Endothelial cell of umbilical vein (primary cell): ENCODE measurements at regions not wholly inside any gene's neighbourhood (a gene's known extent, or its start where the extent isn't known, plus 50 kb on each side); places are given as distances from the start of the nearest gene placed in this dataset.

ENCODE experiments used
- BruUV-seq: library from RNA; stranded (reverse); fragments of 400-500 nt; replicated peaks from 2 replicates; lab custom pipeline; 2021; lab: Mats Ljungman, UMichigan
- CTCF ChIA-PET: fragments of 300-600, 350-600 bp; sonication (Branson Sonifier 250); formaldehyde crosslinking; loops from one replicate; lab custom pipeline; 2021; ENCODE audit warnings: antibody characterized with exemption, inconsistent platforms; lab: Charles Lee
- POLR2A ChIA-PET: fragments of 300-600, 350-600 bp; sonication (Branson Sonifier 250); formaldehyde crosslinking; loops from one replicate; lab custom pipeline; 2021; ENCODE audit warnings: antibody characterized with exemption, inconsistent platforms; lab: Charles Lee
- DNase-seq: peaks from one replicate; pipeline ENCODE4 v3.0.0-alpha.2; 2011; ENCODE audit warnings: low read depth, low spot score
- FAIRE-seq: peaks from 2 replicates; lab custom pipeline; 2011; peaks lifted over from hg19 to GRCh38; lab: Jason Lieb, UNC
- H2AFZ ChIP-seq: 2 replicates; pipeline ENCODE4 v1.6.0; 2012; ENCODE audit warnings: low read depth, low read length, control low read depth, inconsistent platforms
- H3K27ac ChIP-seq: 2 replicates; pipeline ENCODE4 v1.5.1; 2011; ENCODE audit warnings: low read depth, mild to moderate bottlenecking, control low read depth, low read length, moderate library complexity; ENCODE audit not compliant: insufficient read depth
- H3K27me3 ChIP-seq, 2 experiments: 2 replicates each; pipeline versions ENCODE4 v1.6.0 to v1.6.1; 2011; ENCODE audit warnings: low read length in 2 of 2, mixed read lengths in 1 of 2; ENCODE audit not compliant: control insufficient read depth in 2 of 2, insufficient read depth in 2 of 2
- H3K36me3 ChIP-seq, 2 experiments: 2 replicates in 1 of 2; 3 replicates in 1 of 2; pipeline ENCODE4 v1.5.1; 2011; ENCODE audit warnings: low read length in 2 of 2, mild to moderate bottlenecking in 1 of 2, moderate library complexity in 1 of 2; ENCODE audit not compliant: control insufficient read depth in 2 of 2, insufficient read depth in 2 of 2; ENCODE audit errors: extremely low read depth in 1 of 2
- H3K4me1 ChIP-seq: 3 replicates; pipeline ENCODE4 v1.5.1; 2011; ENCODE audit warnings: mild to moderate bottlenecking, low read length; ENCODE audit not compliant: control insufficient read depth, insufficient read depth; ENCODE audit errors: extremely low read depth
- H3K4me2 ChIP-seq: 2 replicates; pipeline ENCODE4 v1.6.1; 2011; ENCODE audit warnings: low read length, control low read depth, mixed read lengths; ENCODE audit not compliant: insufficient read depth
- H3K4me3 ChIP-seq, 3 experiments: fragments of 200-600 bp in 1 of 3; sonication (generic), shearing (Covaris generic) in 1 of 3; replicated peaks in 1 of 3; 2 replicates each; pipeline ENCODE4 v1.5.1; 2011 to 2016; ENCODE audit warnings: control low read depth in 3 of 3, low read length in 3 of 3, mild to moderate bottlenecking in 2 of 3, inconsistent platforms in 1 of 3, low read depth in 1 of 3, moderate library complexity in 1 of 3; ENCODE audit not compliant: insufficient read depth in 1 of 3
- H3K79me2 ChIP-seq: 2 replicates; pipeline ENCODE4 v1.6.0; 2012; ENCODE audit warnings: low read length, inconsistent platforms; ENCODE audit not compliant: control insufficient read depth, insufficient read depth
- H3K9ac ChIP-seq: replicated peaks from 2 replicates; pipeline ENCODE3; 2011; ENCODE audit warnings: low read length, control low read depth; ENCODE audit not compliant: insufficient read depth; ENCODE audit errors: extremely low read depth
- H3K9me1 ChIP-seq: replicated peaks from 3 replicates; pipeline ENCODE4 v1.6.0; 2011; ENCODE audit warnings: mild to moderate bottlenecking, low read length; ENCODE audit not compliant: control insufficient read depth, insufficient read depth; ENCODE audit errors: extremely low read depth
- H3K9me3 ChIP-seq: replicated peaks from 2 replicates; pipeline ENCODE4 v1.5.1; 2012; ENCODE audit warnings: low read length, inconsistent platforms; ENCODE audit not compliant: control insufficient read depth, insufficient read depth
- H4K20me1 ChIP-seq: replicated peaks from 2 replicates; pipeline ENCODE3; 2011; ENCODE audit warnings: mild to moderate bottlenecking, low read length; ENCODE audit not compliant: control insufficient read depth, insufficient read depth; ENCODE audit errors: extremely low read depth
- CTCF ChIP-seq, 2 donors: IDR thresholded peaks; 1 replicate in 1 of 2; 2 replicates in 1 of 2; pipeline ENCODE4 v1.5.1; 2011; ENCODE audit warnings: low read length in 2 of 2, mild to moderate bottlenecking in 2 of 2, moderate library complexity in 2 of 2, control low read depth in 1 of 2, inconsistent platforms in 1 of 2, low read depth in 1 of 2; ENCODE audit not compliant: insufficient read depth in 1 of 2; ENCODE audit errors: extremely low read depth in 1 of 2
- EZH2 ChIP-seq: IDR thresholded peaks from 2 replicates; pipeline ENCODE4 v1.6.1; 2012; ENCODE audit warnings: borderline replicate concordance, low read depth, mild to moderate bottlenecking, moderate library complexity, low read length, inconsistent platforms; ENCODE audit not compliant: severe bottlenecking
- FOS ChIP-seq: IDR thresholded peaks from 2 replicates; pipeline ENCODE4 v1.6.1; 2011; ENCODE audit warnings: mild to moderate bottlenecking, low read length, moderate library complexity, borderline replicate concordance; ENCODE audit not compliant: insufficient read depth
- GATA2 ChIP-seq: IDR thresholded peaks from 2 replicates; pipeline ENCODE4 v1.7.0; 2011; ENCODE audit warnings: low read depth, mild to moderate bottlenecking, moderate library complexity, mixed read lengths, low read length; ENCODE audit not compliant: insufficient read length, insufficient read depth
- JUN ChIP-seq: IDR thresholded peaks from 2 replicates; pipeline ENCODE4 v1.6.1; 2011; ENCODE audit warnings: borderline replicate concordance, low read depth; ENCODE audit not compliant: insufficient read length, insufficient read depth
- MAX ChIP-seq: IDR thresholded peaks from 2 replicates; pipeline ENCODE4 v1.6.1; 2011; ENCODE audit not compliant: insufficient read depth, insufficient read length
- MYC ChIP-seq: IDR thresholded peaks from one replicate; pipeline ENCODE4 v1.6.1; 2011; ENCODE audit warnings: mild to moderate bottlenecking, low read depth, low read length
- POLR2A ChIP-seq: IDR thresholded peaks from 2 replicates; pipeline ENCODE4 v1.6.1; 2012; ENCODE audit warnings: low read depth, mild to moderate bottlenecking, control low read depth, low read length
- POLR2AphosphoS5 ChIP-seq: IDR thresholded peaks from 2 replicates; pipeline ENCODE4 v1.6.1; 2012; ENCODE audit warnings: low read depth, mild to moderate bottlenecking, control low read depth, low read length, moderate library complexity; ENCODE audit not compliant: insufficient read depth
- dilution Hi-C: fragments of 300-500 bp; cut with MboI; formaldehyde crosslinking; loops from one replicate; pipeline ENCODE4 v1.15.0; 2019; ENCODE audit warnings: low sequenced_read_pairs; ENCODE audit not compliant: extremely low pct_ligation_motif_present
- intact Hi-C: fragments of 100-400 bp; cut with micrococcal nuclease; formaldehyde crosslinking; loops from one replicate; pipeline ENCODE4 v1.10.0; 2022

- CTCF ChIA-PET = interaction anchor here (4.5 kb wide), 1 partner anchor 123 kb away, joined by 47 read pairs; no protein-coding TSS in a partner anchor
- POLR2A ChIA-PET = no interaction called here
- no peak for TF ChIP-seq EZH2
- no peak for TF ChIP-seq CTCF (IDR thresholded peaks at IDR 0.05; ENCODE audit: extremely low read depth in 1 of 2, insufficient read depth in 1 of 2, low read depth in 1 of 2, low read length in 2 of 2)
- no peak for TF ChIP-seq POLR2A
- no peak for TF ChIP-seq MAX
- no peak for TF ChIP-seq FOS
- no peak for TF ChIP-seq MYC
- no peak for TF ChIP-seq GATA2
- TF ChIP-seq JUN = no peak
- TF ChIP-seq POLR2AphosphoS5 = no peak
- no peaks in the 10 kb centered on the region for H3K9me1 ChIP-seq
- no peak overlapping the region for H3K4me2 ChIP-seq
- H3K27ac ChIP-seq = no peak overlapping the region
- H3K4me3 ChIP-seq = no peak overlapping the region
- no peaks in the 10 kb centered on the region for H3K9me3 ChIP-seq
- no peak overlapping the region for H3K9ac ChIP-seq
- no peaks in the 10 kb centered on the region for H3K27me3 ChIP-seq
- BruUV-seq = no TSS peak
- H3K36me3 ChIP-seq = no peaks in the 10 kb centered on the region
- DNase-seq (no peak), FAIRE-seq (no peak)
- H2AFZ ChIP-seq = no peak overlapping the region
- H3K4me1 ChIP-seq = peaks cover 17% of the 10 kb centered on the region
- no peaks in the 10 kb centered on the region for H3K79me2 ChIP-seq
- intact Hi-C loops = loop anchor here (5.0 kb wide), 1 partner anchor 641 kb away; the partner anchor contains the start of gene SCLT1
- no peaks in the 10 kb centered on the region for H4K20me1 ChIP-seq
- dilution Hi-C loops = no loop called here
These were observed 163.8 kb upstream of the PGRMC2 start for GRCh38 chr4:128451270-128451905.
